Liver (tissue), 8 donors: ENCODE measurements at regions not wholly inside any gene's neighbourhood (a gene's known extent, or its start where the extent isn't known, plus 50 kb on each side); places are given as distances from the start of the nearest gene placed in this dataset.

Experiments used
- DNase-seq: peaks from one replicate; pipeline ENCODE4 v3.0.0-alpha.2; 2017; ENCODE audit warnings: low spot score
- H3K27ac ChIP-seq, 2 donors: one replicate each; pipeline ENCODE4 v1.7.0; 2013; ENCODE audit warnings: inconsistent platforms in 2 of 2, low read length in 2 of 2, control low read depth in 1 of 2, low read depth in 1 of 2, mild to moderate bottlenecking in 1 of 2
- H3K27me3 ChIP-seq, 4 donors: one replicate each; pipeline versions ENCODE4 v1.6.1 to v1.7.0; 2013; ENCODE audit warnings: low read length in 3 of 4, inconsistent platforms in 1 of 4, mild to moderate bottlenecking in 1 of 4, moderate library complexity in 1 of 4; ENCODE audit not compliant: control insufficient read depth in 4 of 4, insufficient read depth in 4 of 4
- H3K36me3 ChIP-seq, 4 donors: one replicate each; pipeline versions ENCODE4 v1.6.1 to v1.7.0; 2013; ENCODE audit warnings: low read length in 3 of 4, mild to moderate bottlenecking in 3 of 4, low read depth in 1 of 4, moderate library complexity in 1 of 4; ENCODE audit not compliant: control insufficient read depth in 4 of 4, insufficient read depth in 3 of 4
- H3K4me1 ChIP-seq, 4 donors: one replicate each; pipeline versions ENCODE4 v1.6.1 to v1.7.0; 2013; ENCODE audit warnings: low read length in 3 of 4, mild to moderate bottlenecking in 3 of 4, moderate library complexity in 1 of 4; ENCODE audit not compliant: control insufficient read depth in 4 of 4, insufficient read depth in 4 of 4
- H3K4me3 ChIP-seq, 3 donors: one replicate each; pipeline versions ENCODE4 v1.6.1 to v1.7.0; 2013; ENCODE audit warnings: low read length in 3 of 3, control low read depth in 1 of 3, low read depth in 1 of 3, mild to moderate bottlenecking in 1 of 3
- H3K9ac ChIP-seq, 2 donors: one replicate each; pipeline ENCODE4 v1.7.0; 2013; ENCODE audit warnings: low read length in 2 of 2, mild to moderate bottlenecking in 2 of 2, moderate library complexity in 2 of 2, control low read depth in 1 of 2, low read depth in 1 of 2
- H3K9me3 ChIP-seq, 4 donors: one replicate each; pipeline versions ENCODE4 v1.6.1 to v1.7.0; 2013; ENCODE audit warnings: low read length in 3 of 4; ENCODE audit not compliant: control insufficient read depth in 4 of 4
- EGR1 ChIP-seq, 2 donors: IDR thresholded peaks; 2 replicates each; pipeline ENCODE4 v1.6.1; 2016 to 2018; ENCODE audit warnings: antibody characterized with exemption in 2 of 2, low read depth in 2 of 2
- FOXA2 ChIP-seq: IDR thresholded peaks from 2 replicates; pipeline ENCODE4 v1.6.1; 2016; ENCODE audit warnings: antibody characterized with exemption
- GABPA ChIP-seq, 2 donors: IDR thresholded peaks in 1 of 2; conservative IDR thresholded peaks in 1 of 2; 2 replicates each; pipeline ENCODE4 v1.6.1; 2016; ENCODE audit warnings: antibody characterized with exemption in 2 of 2, mild to moderate bottlenecking in 1 of 2, moderate library complexity in 1 of 2
- HNF4A ChIP-seq, 2 donors: conservative IDR thresholded peaks; 2 replicates each; pipeline ENCODE4 v1.6.1; 2016; ENCODE audit warnings: antibody characterized with exemption in 2 of 2, mild to moderate bottlenecking in 2 of 2
- HNF4G ChIP-seq: IDR thresholded peaks from 2 replicates; pipeline ENCODE4 v1.6.1; 2016; ENCODE audit warnings: antibody characterized with exemption
- NR2F2 ChIP-seq: IDR thresholded peaks from 2 replicates; pipeline ENCODE4 v1.6.1; 2016; ENCODE audit warnings: antibody characterized with exemption
- RAD21 ChIP-seq, 2 donors: IDR thresholded peaks; 2 replicates each; pipeline ENCODE4 v1.6.1; 2016; ENCODE audit warnings: antibody characterized with exemption in 2 of 2, mild to moderate bottlenecking in 2 of 2
- RXRA ChIP-seq, 2 donors: IDR thresholded peaks; 2 replicates each; pipeline ENCODE4 v1.6.1; 2017 to 2018; ENCODE audit warnings: antibody characterized with exemption in 2 of 2, mild to moderate bottlenecking in 1 of 2
- SP1 ChIP-seq: IDR thresholded peaks from 2 replicates; pipeline ENCODE4 v1.6.1; 2018; ENCODE audit warnings: antibody characterized with exemption, mild to moderate bottlenecking
- TAF1 ChIP-seq: conservative IDR thresholded peaks from 2 replicates; pipeline ENCODE4 v1.6.1; 2016; ENCODE audit warnings: antibody characterized with exemption, mild to moderate bottlenecking
- YY1 ChIP-seq: IDR thresholded peaks from 2 replicates; pipeline ENCODE4 v1.6.1; 2016; ENCODE audit warnings: antibody characterized with exemption, mild to moderate bottlenecking
- WGBS: extraction: QIAGEN DNeasy Blood & Tissue Kit; methylation state at CpG from one replicate; pipeline ENCODE4 v1.1.7; 2013; 5-methylcytosine and 5-hydroxymethylcytosine counted together
- TF ChIP-seq, protein P1 (sequence below): fragments of 150-350 bp; IDR thresholded peaks from 2 replicates; pipeline ENCODE4 v1.5.1; 2017; ENCODE audit warnings: improper control_type of control experiment, low read depth, low read length; ENCODE audit not compliant: missing input control
- TF ChIP-seq, protein P2 (sequence below): IDR thresholded peaks from 2 replicates; pipeline ENCODE4 v1.6.1; 2016; ENCODE audit warnings: antibody characterized with exemption, mild to moderate bottlenecking
- donor health status: healthy.
- donor health status: healthy.
- donor health status: healthy.
- donor health status: healthy.
- donor health status: healthy.

DNA sequence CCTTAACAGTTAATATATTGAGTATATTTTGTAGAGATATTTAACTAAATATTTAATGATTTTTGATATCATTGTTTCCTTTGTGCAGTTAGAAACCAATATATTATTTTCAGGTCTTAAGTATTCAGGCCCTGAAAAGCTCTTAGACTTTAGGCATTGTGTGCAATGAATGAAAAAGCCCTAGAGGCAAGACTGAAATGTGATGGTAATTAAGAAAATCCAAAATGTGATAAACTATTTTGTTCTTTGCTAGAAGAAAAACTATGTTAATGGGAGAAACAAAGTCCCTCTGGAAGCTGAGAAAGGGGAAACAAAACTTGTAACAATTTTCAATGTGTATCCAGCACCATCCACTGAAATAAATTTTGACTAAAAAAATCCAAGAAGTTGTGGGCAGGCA, 54.6 kb upstream of the SSR3 start (continued):
- TF ChIP-seq EGR1 (IDR thresholded peaks at IDR 0.05; ENCODE audit: low read depth in 2 of 2) (no peak), HNF4G (no peak), HNF4A (conservative IDR thresholded peaks at IDR 0.05) (no peak), FOXA2 (no peak)

DNA sequence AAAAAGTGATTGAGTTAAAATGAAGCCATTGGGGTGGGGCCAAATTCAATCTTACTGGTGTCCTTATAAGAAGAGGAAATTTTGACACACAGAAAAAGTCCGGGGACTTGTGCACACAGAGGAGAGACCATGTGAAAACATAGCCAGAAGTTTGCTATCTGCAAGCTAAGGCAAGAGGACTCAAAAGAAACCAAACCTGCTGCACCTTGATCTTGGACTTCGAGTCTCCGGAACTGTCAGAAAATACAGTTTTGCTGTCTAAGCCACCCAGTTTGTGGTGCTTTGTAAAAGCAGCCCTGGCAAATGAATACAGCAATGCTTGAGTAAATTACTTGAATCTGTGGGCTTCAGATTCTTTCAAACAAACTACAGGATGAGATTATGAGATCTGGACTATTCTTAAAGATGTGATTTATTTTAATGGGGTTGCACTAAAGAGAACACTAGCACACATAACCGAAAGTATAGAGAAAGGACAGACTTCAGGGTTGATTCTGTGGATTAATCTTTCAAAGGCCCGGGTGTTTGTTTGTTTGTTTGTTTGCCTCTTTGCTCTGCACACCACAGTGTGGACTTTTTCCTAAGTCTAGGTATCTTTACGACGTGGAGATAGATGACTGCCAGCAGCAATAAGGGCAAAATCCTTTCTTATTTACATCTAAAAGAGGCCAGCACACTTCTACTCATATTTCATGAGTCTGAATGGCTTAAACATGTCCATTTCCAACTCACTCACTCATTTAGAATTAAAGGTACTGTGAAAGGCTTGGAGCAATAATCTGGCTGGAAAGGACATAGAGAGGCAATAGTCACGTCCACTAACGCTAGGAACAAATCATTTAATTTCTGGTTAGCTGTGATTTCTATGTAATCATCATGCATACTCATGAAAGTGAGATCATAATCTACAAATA, 53.9 kb upstream of the SSR3 start:
- H3K4me3 ChIP-seq, result no peak overlapping the region
- H3K27me3 ChIP-seq, result no peaks in the 10 kb centered on the region
- H3K9me3 ChIP-seq, result no peaks in the 10 kb centered on the region
- WGBS, result 74% methylated on average over 9 of the region's 9 CpGs
- H3K9ac ChIP-seq, result no peak overlapping the region
- H3K36me3 ChIP-seq, result no peaks in the 10 kb centered on the region
- no peak overlapping the region for H3K27ac ChIP-seq
- TF ChIP-seq HNF4A (conservative IDR thresholded peaks at IDR 0.05), result peak in 1 of 2 donors; percentile 4
- TF ChIP-seq TAF1, result no peak
- DNase-seq, result no peak
- H3K4me1 ChIP-seq, result peaks cover 5 to 10% (median 7%) of the 10 kb centered on the region in 4 donors

DNA sequence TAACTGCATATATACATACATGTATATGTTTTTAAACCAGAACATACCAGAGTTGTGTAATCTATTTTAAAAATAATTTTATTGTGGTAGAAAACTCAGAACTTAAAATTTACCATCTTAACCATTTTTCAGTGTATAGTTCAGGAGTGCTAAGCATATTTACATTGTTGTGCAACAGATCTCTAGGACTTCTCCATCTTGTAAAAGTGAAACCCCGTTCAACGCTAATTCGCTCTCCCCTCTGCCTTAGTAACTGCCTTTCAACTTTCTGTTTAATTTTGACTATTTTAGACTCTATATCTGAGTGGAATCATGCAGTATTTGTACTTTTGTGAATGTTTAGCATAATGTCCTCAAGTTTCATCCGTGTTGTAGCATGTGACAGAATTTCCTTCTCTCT, 51.8 kb upstream of the SSR3 start:
- H3K4me1 ChIP-seq, result peaks cover 5 to 10% (median 7%) of the 10 kb centered on the region in 4 donors
- no peaks in the 10 kb centered on the region for H3K27me3 ChIP-seq
- no peak overlapping the region for H3K9ac ChIP-seq
- TF ChIP-seq RAD21 (IDR thresholded peaks at IDR 0.05) (no peak), RXRA (IDR thresholded peaks at IDR 0.05) (no peak), NR2F2 (no peak), GABPA (IDR thresholded peaks at IDR 0.05 in 1 of 2, conservative IDR thresholded peaks at IDR 0.05 in 1 of 2) (no peak), TAF1 (no peak), HNF4A (conservative IDR thresholded peaks at IDR 0.05) (no peak), FOXA2 (peak; percentile 34), YY1 (peak; percentile 49), SP1 (no peak)
- TF ChIP-seq, protein P1, sequence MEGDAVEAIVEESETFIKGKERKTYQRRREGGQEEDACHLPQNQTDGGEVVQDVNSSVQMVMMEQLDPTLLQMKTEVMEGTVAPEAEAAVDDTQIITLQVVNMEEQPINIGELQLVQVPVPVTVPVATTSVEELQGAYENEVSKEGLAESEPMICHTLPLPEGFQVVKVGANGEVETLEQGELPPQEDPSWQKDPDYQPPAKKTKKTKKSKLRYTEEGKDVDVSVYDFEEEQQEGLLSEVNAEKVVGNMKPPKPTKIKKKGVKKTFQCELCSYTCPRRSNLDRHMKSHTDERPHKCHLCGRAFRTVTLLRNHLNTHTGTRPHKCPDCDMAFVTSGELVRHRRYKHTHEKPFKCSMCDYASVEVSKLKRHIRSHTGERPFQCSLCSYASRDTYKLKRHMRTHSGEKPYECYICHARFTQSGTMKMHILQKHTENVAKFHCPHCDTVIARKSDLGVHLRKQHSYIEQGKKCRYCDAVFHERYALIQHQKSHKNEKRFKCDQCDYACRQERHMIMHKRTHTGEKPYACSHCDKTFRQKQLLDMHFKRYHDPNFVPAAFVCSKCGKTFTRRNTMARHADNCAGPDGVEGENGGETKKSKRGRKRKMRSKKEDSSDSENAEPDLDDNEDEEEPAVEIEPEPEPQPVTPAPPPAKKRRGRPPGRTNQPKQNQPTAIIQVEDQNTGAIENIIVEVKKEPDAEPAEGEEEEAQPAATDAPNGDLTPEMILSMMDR, result no peak
- TF ChIP-seq, protein P2, sequence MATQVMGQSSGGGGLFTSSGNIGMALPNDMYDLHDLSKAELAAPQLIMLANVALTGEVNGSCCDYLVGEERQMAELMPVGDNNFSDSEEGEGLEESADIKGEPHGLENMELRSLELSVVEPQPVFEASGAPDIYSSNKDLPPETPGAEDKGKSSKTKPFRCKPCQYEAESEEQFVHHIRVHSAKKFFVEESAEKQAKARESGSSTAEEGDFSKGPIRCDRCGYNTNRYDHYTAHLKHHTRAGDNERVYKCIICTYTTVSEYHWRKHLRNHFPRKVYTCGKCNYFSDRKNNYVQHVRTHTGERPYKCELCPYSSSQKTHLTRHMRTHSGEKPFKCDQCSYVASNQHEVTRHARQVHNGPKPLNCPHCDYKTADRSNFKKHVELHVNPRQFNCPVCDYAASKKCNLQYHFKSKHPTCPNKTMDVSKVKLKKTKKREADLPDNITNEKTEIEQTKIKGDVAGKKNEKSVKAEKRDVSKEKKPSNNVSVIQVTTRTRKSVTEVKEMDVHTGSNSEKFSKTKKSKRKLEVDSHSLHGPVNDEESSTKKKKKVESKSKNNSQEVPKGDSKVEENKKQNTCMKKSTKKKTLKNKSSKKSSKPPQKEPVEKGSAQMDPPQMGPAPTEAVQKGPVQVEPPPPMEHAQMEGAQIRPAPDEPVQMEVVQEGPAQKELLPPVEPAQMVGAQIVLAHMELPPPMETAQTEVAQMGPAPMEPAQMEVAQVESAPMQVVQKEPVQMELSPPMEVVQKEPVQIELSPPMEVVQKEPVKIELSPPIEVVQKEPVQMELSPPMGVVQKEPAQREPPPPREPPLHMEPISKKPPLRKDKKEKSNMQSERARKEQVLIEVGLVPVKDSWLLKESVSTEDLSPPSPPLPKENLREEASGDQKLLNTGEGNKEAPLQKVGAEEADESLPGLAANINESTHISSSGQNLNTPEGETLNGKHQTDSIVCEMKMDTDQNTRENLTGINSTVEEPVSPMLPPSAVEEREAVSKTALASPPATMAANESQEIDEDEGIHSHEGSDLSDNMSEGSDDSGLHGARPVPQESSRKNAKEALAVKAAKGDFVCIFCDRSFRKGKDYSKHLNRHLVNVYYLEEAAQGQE, result no peak
- peak overlapping the region in 2 of 3 donors; percentile 22 to 41 for H3K4me3 ChIP-seq
- H3K9me3 ChIP-seq, result no peaks in the 10 kb centered on the region
- H3K36me3 ChIP-seq, result no peaks in the 10 kb centered on the region
- DNase-seq, result no peak
- no peak overlapping the region for H3K27ac ChIP-seq
- WGBS, result 35% methylated on average over 4 of the region's 4 CpGs
